GM18873 (cell line): ENCODE measurements at regions not wholly inside any gene's neighbourhood (a gene's known extent, or its start where the extent isn't known, plus 50 kb on each side); places are given as distances from the start of the nearest gene placed in this dataset.

Experiments used
- ATAC-seq: cut with Tn5 transposase; IDR thresholded peaks from one replicate; pipeline ENCODE4 v1.9.1; 2021; ENCODE audit warnings: mild to moderate bottlenecking, moderate library complexity, moderate number of reproducible peaks; ENCODE audit not compliant: unreplicated experiment, low FRiP score

DNA sequence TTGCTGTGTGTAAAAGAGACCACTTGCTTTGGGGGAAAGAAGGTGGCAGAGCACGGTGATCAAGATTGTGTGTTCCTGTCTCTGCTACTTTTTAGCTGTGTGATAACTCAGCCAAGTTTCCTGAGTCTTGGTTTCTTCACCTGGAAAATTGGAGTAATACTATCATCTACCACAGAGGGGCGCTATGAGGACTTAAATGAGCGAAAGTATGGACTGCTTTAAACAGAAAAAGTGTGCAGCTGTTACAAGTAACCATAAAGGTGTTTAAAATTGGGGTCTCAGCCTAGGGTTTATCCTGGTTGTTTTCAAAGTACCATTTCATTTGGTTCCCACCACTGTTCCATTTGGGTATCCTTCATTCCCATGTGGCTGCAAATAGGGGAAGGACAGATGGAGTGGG is 65.9 kb upstream of the WSCD2 start:
- ATAC-seq, result no peak

DNA sequence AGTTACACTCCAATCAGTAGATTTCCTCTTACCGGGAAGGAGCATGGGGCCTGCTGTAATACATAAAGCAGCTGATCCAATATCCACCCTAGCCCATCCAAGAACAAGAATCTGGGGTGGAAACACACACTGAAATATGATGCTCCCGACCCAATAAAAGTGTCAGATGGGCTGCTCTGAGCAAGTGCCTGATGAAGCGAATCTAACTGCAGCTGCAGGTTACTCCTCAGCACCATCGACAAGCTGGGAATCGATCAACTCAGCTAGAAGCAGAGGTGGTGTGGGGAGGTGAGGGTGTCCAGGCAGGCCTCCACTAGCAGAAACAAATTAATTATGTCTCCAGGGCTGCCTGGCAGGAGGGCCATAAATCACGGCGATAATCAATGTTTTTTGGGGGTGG is 64.0 kb upstream of the WSCD2 start:
- no peak for ATAC-seq

DNA sequence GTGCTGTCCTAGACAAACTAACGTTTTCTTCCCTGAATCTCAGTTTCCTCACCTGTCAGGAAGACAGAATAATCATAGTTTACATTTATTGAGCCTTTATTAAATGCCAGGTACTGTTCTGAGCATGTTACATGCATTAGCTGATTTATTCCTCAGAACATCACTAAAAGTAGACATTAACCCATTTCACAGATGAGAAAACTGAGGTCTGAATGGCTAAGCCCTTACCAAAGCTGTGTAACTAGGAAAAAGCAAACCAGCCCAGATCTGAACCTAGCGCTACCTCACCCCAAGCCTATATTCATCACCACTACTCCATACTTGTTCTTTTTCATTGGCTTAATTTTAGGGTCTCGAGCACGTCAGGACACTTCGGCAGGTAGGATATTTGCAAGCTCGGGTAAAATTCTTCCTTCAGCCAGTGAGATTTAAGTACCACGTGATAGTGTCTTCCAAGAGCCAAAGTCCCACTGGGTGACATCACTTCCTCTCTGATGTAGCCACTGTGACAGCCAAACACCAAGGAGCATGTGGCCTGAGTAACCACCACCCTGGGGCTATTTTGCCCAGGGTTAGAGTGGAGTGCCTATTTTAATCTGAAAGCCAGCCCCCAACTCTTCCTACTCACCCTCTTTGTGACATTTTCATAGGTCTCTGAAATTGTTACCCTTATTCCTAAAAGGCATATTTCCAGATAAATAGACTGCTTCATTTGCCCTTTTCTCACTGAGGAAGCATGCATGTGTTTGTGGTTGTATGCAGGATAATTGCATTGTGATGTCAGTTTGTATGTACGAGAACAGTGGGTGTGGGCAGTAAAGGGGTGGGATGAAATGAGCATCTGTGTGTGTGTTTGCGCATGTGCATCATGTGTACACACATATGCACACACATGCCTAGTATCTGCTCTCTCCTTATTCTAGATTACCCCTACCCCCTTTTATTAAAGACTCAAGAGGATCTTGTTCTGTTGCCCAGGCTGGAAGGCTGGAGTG is 62.2 kb upstream of the WSCD2 start:
- no peak for ATAC-seq

DNA sequence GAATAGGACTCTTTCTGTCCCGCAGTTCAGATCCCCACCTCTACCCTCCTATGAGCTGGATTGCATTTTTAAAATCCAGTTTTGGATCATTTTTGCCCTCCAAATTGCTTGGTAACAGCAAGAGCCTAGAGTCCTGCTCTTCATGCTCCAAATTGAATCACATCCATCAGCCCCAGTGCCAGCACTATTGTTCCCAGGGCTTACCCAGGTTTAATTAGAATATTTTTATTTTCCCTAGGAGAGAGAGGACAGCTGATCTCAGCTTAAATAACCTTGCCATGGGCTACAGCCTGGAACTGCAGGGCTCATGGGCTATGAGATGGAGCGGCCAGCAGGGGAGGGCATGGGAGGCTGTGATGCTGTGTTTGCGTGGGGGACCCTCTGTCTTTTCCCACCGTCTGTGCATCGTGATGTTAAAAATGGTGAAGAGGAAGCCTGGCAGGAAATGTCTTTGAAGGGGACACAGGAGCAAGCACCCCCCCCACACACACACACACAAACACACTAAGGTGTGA is 59.4 kb upstream of the WSCD2 start:
- ATAC-seq, result no peak

DNA sequence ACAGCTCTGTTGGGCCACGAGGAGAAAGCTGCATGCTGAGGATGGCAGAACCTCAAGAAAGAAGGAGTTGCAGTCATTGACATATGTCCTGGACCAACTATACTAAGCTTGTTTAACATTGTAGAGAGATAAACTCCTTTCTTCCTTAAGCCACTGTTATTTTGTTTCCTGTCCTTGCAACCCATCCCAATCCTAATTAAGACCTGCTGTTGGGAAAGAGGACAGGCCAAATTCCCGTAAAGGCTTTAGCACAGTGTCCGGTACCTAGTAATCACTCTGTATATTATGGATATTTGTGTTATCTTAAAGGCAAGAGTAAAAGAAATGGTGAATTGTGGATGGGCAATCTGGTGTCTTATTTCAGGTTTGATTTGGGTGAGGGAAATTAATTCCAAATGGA is 53.5 kb upstream of the WSCD2 start:
- no peak for ATAC-seq

DNA sequence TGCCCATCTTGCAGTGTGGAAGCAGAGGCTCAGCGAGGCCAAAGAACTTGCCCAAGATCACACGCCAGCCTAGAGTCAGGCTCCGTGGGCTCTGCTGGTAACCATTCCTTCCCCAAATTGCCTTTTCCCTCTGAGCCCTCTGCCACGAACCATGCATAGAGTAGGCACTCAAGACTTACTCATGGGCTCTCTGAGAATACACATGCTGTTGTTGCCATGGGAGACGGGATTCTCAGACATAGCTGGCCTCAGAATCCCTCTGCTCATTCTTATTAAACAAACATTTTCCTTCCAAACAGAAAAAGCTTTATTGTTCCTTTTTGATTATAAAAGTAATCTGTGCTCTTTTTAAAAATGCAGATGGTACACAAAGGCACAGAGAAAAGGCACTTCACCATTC is 52.5 kb upstream of the WSCD2 start:
- no peak for ATAC-seq

DNA sequence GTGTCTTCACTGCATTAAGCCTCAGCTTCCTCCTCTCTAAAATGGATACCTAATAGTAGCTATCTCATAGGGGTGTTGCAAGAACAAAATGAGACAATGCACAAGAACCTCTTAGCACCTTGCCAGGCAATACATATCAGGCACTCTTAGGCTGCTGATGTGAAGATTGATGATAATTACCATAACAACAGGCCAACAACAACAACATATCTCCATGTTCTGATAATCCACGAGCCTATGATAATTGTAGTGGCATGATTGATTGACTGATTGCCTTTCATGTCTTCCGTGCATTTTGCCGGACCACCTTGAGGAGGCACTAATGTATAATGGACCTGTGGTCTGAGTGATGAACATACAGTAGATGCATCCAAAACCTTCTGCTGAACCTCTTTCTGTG is 50.7 kb upstream of the WSCD2 start:
- no peak for ATAC-seq
